SK-N-SH treated with all-trans-retinoic acid at 6 μM for 48 hours (cell line): ENCODE measurements at regions not wholly inside any gene's neighbourhood (a gene's known extent, or its start where the extent isn't known, plus 50 kb on each side); places are given as distances from the start of the nearest gene placed in this dataset.

Experiments
- CREB5 ChIP-seq: fragments of 250-450 bp; sonication (Bioruptor Pico); IDR thresholded peaks from 2 replicates; pipeline ENCODE4 v1.5.1; 2020; ENCODE audit warnings: low read depth, mild to moderate bottlenecking, moderate library complexity
- CSDC2 ChIP-seq: fragments of 250-450 bp; sonication (Bioruptor Pico); IDR thresholded peaks from 2 replicates; pipeline ENCODE4 v1.5.0; 2020; ENCODE audit warnings: mild to moderate bottlenecking, moderate library complexity
- CSRNP3 ChIP-seq: fragments of 250-450 bp; sonication (Bioruptor Pico); IDR thresholded peaks from 2 replicates; pipeline ENCODE4 v1.5.1; 2021; ENCODE audit warnings: mild to moderate bottlenecking, moderate library complexity
- ESRRG ChIP-seq: fragments of 250-450 bp; sonication (Bioruptor Pico); IDR thresholded peaks from 2 replicates; pipeline ENCODE4 v1.6.1; 2021; ENCODE audit warnings: mild to moderate bottlenecking
- GLIS3 ChIP-seq: fragments of 250-450 bp; sonication (Bioruptor Pico); IDR thresholded peaks from 2 replicates; pipeline ENCODE4 v1.5.0; 2020; ENCODE audit warnings: mild to moderate bottlenecking, moderate library complexity
- OSR1 ChIP-seq: fragments of 250-450 bp; sonication (Bioruptor Pico); IDR thresholded peaks from 2 replicates; pipeline ENCODE4 v1.8.0; 2022; ENCODE audit warnings: moderate library complexity, mild to moderate bottlenecking, inconsistent platforms
- PATZ1 ChIP-seq: fragments of 250-450 bp; sonication (Bioruptor Pico); IDR thresholded peaks from 2 replicates; pipeline ENCODE4 v1.8.0; 2020; ENCODE audit warnings: mild to moderate bottlenecking, moderate library complexity, borderline replicate concordance
- RARB ChIP-seq: fragments of 250-450 bp; sonication (Bioruptor Pico); IDR thresholded peaks from 2 replicates; pipeline ENCODE4 v1.8.0; 2021; ENCODE audit warnings: mild to moderate bottlenecking, moderate library complexity
- TSHZ2 ChIP-seq: fragments of 250-450 bp; sonication (Bioruptor Pico); IDR thresholded peaks from 2 replicates; pipeline ENCODE4 v1.5.0; 2020; ENCODE audit warnings: mild to moderate bottlenecking, moderate library complexity
- ZFP30 ChIP-seq: fragments of 450-650 bp; formaldehyde crosslinking; IDR thresholded peaks from 2 replicates; pipeline ENCODE4 v1.5.0; 2022; ENCODE audit warnings: mild to moderate bottlenecking, moderate library complexity

GRCh38 chr13:112184851-112185371, 118.0 kb downstream of the SOX1 start:
- TF ChIP-seq GLIS3 = no peak
- no peak for TF ChIP-seq TSHZ2
- no peak for TF ChIP-seq RARB (CRISPR knock-in tag)
- TF ChIP-seq CSRNP3 (CRISPR knock-in tag) = no peak
- no peak for TF ChIP-seq PATZ1 (CRISPR knock-in tag)
- no peak for TF ChIP-seq ESRRG (CRISPR knock-in tag)
- TF ChIP-seq ZFP30 (CRISPR knock-in tag) = no peak
- no peak for TF ChIP-seq OSR1 (CRISPR knock-in tag)
- TF ChIP-seq CREB5 (CRISPR knock-in tag) = no peak
- TF ChIP-seq CSDC2 = no peak
